Esophagus muscularis mucosa (tissue), 4 donors: ENCODE measurements at regions not wholly inside any gene's neighbourhood (a gene's known extent, or its start where the extent isn't known, plus 50 kb on each side); places are given as distances from the start of the nearest gene placed in this dataset.

Source experiments
- CTCF ChIP-seq, 3 experiments: fragments of 200-600 bp in 2 of 3; fragments of 450-650 bp in 1 of 3; sonication (generic) in 2 of 3; IDR thresholded peaks; one replicate each; pipeline ENCODE4 v1.5.1; 2017 to 2019; ENCODE audit warnings: antibody characterized with exemption in 3 of 3, mild to moderate bottlenecking in 2 of 3, moderate library complexity in 1 of 3
- EP300 ChIP-seq: sonication (generic); formaldehyde crosslinking; IDR thresholded peaks from one replicate; pipeline ENCODE4 v1.6.1; 2017; ENCODE audit warnings: antibody characterized with exemption
- POLR2A ChIP-seq: fragments of 450-650 bp; IDR thresholded peaks from one replicate; pipeline ENCODE4 v1.6.1; 2017; ENCODE audit warnings: antibody characterized with exemption, moderate library complexity, mild to moderate bottlenecking, low read depth
- POLR2AphosphoS5 ChIP-seq, 2 donors: sonication (generic); formaldehyde crosslinking; IDR thresholded peaks; one replicate each; pipeline ENCODE4 v1.6.1; 2017; ENCODE audit warnings: antibody characterized with exemption in 2 of 2

- TF ChIP-seq POLR2AphosphoS5 (IDR thresholded peaks at IDR 0.05) (no peak), CTCF (IDR thresholded peaks at IDR 0.05) (no peak), POLR2A (no peak), EP300 (no peak)
Observed at GRCh38 chr13:26824581-26824980, 64.0 kb upstream of the GPR12 start.
